Prostate gland (tissue), 2 donors: ENCODE measurements at regions not wholly inside any gene's neighbourhood (a gene's known extent, or its start where the extent isn't known, plus 50 kb on each side); places are given as distances from the start of the nearest gene placed in this dataset.

ENCODE experiments used
- DNase-seq: peaks from one replicate; pipeline ENCODE4 v3.0.0-alpha.2; 2019; ENCODE audit warnings: low spot score
- H3K27ac ChIP-seq, 2 donors: fragments of 200-600 bp; sonication (generic); 2 replicates each; pipeline ENCODE4 v1.5.1; 2017 to 2019
- H3K27me3 ChIP-seq: fragments of 200-600 bp; sonication (generic); replicated peaks from 2 replicates; pipeline ENCODE4 v1.5.1; 2019; ENCODE audit not compliant: insufficient read depth
- H3K36me3 ChIP-seq, 2 donors: fragments of 200-600 bp; sonication (generic); 1 replicate in 1 of 2; 2 replicates in 1 of 2; pipeline versions ENCODE4 v1.5.1 to v1.8.1; 2017 to 2019
- H3K4me1 ChIP-seq: fragments of 200-600 bp; sonication (generic); replicated peaks from 2 replicates; pipeline ENCODE4 v1.5.1; 2019
- H3K4me3 ChIP-seq, 2 donors: fragments of 200-600 bp; sonication (generic); 2 replicates each; pipeline ENCODE4 v1.5.1; 2017 to 2019
- H3K9me3 ChIP-seq: fragments of 200-600 bp; sonication (generic); 2 replicates; pipeline ENCODE4 v1.5.1; 2017
- CTCF ChIP-seq, 4 experiments: fragments of 200-600 bp in 2 of 4; fragments of 450-650 bp in 2 of 4; sonication (generic) in 2 of 4; IDR thresholded peaks; 1 replicate in 3 of 4; 2 replicates in 1 of 4; pipeline ENCODE4 v1.5.1; 2016 to 2019; ENCODE audit warnings: antibody characterized with exemption in 4 of 4, mild to moderate bottlenecking in 2 of 4, moderate library complexity in 2 of 4
- POLR2A ChIP-seq: fragments of 450-650 bp; IDR thresholded peaks from one replicate; pipeline ENCODE4 v1.6.1; 2016; ENCODE audit warnings: antibody characterized with exemption, mild to moderate bottlenecking
- POLR2AphosphoS5 ChIP-seq: sonication (generic); formaldehyde crosslinking; IDR thresholded peaks from one replicate; pipeline ENCODE4 v1.6.1; 2017; ENCODE audit warnings: antibody characterized with exemption
- WGBS: methylation state at CpG from one replicate; pipeline ENCODE4 v1.1.5; 2018; 5-methylcytosine and 5-hydroxymethylcytosine counted together
- intact Hi-C: fragments of 100-400 bp; cut with DNase I; formaldehyde crosslinking; loops from one replicate; pipeline ENCODE4 v1.14.2; 2022

- no peak for TF ChIP-seq CTCF (IDR thresholded peaks at IDR 0.05)
- no peak for TF ChIP-seq POLR2AphosphoS5
Observed at GRCh38 chr20:20920433-20920832, 185.7 kb downstream of the LINC00237 start.

GRCh38 chr20:20915844-20916243 is 190.3 kb downstream of the LINC00237 start:
- intact Hi-C loops: no loop called here
- Histone ChIP-seq H3K9me3 (no peaks in the 10 kb centered on the region), H3K36me3 (no peaks in the 10 kb centered on the region), H3K27me3 (no peaks in the 10 kb centered on the region), H3K27ac (no peak overlapping the region), H3K4me1 (no peaks in the 10 kb centered on the region), H3K4me3 (no peak overlapping the region)
- no peak for DNase-seq
- WGBS: 42% methylated on average over 1 of the region's 1 CpG
- no peak for TF ChIP-seq POLR2A
- no peak for TF ChIP-seq CTCF (IDR thresholded peaks at IDR 0.05)
- TF ChIP-seq POLR2AphosphoS5: no peak

More at GRCh38 chr20:20920433-20920832, 185.7 kb downstream of the LINC00237 start:
- Histone ChIP-seq H3K27me3 (no peaks in the 10 kb centered on the region), H3K27ac (no peak overlapping the region), H3K9me3 (no peaks in the 10 kb centered on the region), H3K4me1 (no peaks in the 10 kb centered on the region), H3K4me3 (no peak overlapping the region), H3K36me3 (no peaks in the 10 kb centered on the region)
- intact Hi-C loops: no loop called here
- no peak for DNase-seq
- 67% methylated on average over 5 of the region's 5 CpGs for WGBS

- Histone ChIP-seq H3K9me3 (no peaks in the 10 kb centered on the region), H3K36me3 (no peaks in the 10 kb centered on the region), H3K27ac (no peak overlapping the region), H3K4me1 (no peaks in the 10 kb centered on the region), H3K27me3 (no peaks in the 10 kb centered on the region), H3K4me3 (no peak overlapping the region)
- TF ChIP-seq POLR2AphosphoS5 (no peak), POLR2A (no peak), CTCF (IDR thresholded peaks at IDR 0.05) (no peak)
- 89% methylated on average over 2 of the region's 2 CpGs for WGBS
- no peak for DNase-seq
- intact Hi-C loops: no loop called here
Observed at GRCh38 chr20:20904501-20904831, 192.0 kb upstream of the RALGAPA2 start.

- no peaks in the 10 kb centered on the region for H3K27me3 ChIP-seq
- TF ChIP-seq POLR2AphosphoS5 (no peak), CTCF (IDR thresholded peaks at IDR 0.05) (no peak), POLR2A (no peak)
- no peaks in the 10 kb centered on the region for H3K4me1 ChIP-seq
- H3K9me3 ChIP-seq: no peaks in the 10 kb centered on the region
- H3K4me3 ChIP-seq: no peak overlapping the region
- no peak for DNase-seq
- intact Hi-C loops: no loop called here
- no peaks in the 10 kb centered on the region for H3K36me3 ChIP-seq
- no peak overlapping the region for H3K27ac ChIP-seq
- 80% methylated on average over 2 of the region's 2 CpGs for WGBS
Observed at GRCh38 chr20:20903773-20904500, 191.5 kb upstream of the RALGAPA2 start.

GRCh38 chr20:20897922-20898321 is 185.5 kb upstream of the RALGAPA2 start:
- 12% methylated on average over 4 of the region's 4 CpGs for WGBS
- no peaks in the 10 kb centered on the region for H3K4me1 ChIP-seq
- no peak for DNase-seq
- no peak for TF ChIP-seq POLR2A
- intact Hi-C loops: no loop called here
- H3K36me3 ChIP-seq: no peaks in the 10 kb centered on the region
- no peak overlapping the region for H3K4me3 ChIP-seq
- no peaks in the 10 kb centered on the region for H3K9me3 ChIP-seq
- H3K27ac ChIP-seq: no peak overlapping the region
- no peaks in the 10 kb centered on the region for H3K27me3 ChIP-seq
